ENCODE measurements at regions not wholly inside any gene's neighbourhood (a gene's known extent, or its start where the extent isn't known, plus 50 kb on each side); places are given as distances from the start of the nearest gene placed in this dataset.
"Not testable (repeated sequence)": the region's sequence is repeated elsewhere in the genome, so short reads cannot be mapped to it uniquely, and the experiment has no call there.

DNA sequence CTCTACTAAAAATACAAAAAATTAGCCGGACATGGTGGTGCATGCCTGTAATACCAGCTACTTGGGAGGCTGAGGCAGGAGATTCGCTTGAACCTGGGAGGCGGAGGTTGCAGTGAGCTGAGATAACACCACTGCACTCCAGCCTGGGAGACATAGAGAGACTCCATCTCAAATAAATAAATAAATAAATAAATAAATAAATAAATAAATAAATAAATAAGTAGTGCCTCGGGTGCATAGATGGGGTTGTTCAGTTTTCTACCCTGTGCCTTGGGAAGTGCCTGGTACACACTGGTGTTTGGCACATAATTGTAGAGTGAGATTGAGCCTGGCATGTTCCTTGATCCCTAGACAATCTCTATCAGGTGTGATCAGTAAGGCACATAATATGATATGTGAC is 111.2 kb upstream of the ESR1 start:
- TF ChIP-seq EP300, POLR2A (IDR thresholded peaks at IDR 0.05): not testable (repeated sequence)
- TF ChIP-seq, protein P1, sequence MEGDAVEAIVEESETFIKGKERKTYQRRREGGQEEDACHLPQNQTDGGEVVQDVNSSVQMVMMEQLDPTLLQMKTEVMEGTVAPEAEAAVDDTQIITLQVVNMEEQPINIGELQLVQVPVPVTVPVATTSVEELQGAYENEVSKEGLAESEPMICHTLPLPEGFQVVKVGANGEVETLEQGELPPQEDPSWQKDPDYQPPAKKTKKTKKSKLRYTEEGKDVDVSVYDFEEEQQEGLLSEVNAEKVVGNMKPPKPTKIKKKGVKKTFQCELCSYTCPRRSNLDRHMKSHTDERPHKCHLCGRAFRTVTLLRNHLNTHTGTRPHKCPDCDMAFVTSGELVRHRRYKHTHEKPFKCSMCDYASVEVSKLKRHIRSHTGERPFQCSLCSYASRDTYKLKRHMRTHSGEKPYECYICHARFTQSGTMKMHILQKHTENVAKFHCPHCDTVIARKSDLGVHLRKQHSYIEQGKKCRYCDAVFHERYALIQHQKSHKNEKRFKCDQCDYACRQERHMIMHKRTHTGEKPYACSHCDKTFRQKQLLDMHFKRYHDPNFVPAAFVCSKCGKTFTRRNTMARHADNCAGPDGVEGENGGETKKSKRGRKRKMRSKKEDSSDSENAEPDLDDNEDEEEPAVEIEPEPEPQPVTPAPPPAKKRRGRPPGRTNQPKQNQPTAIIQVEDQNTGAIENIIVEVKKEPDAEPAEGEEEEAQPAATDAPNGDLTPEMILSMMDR (IDR thresholded peaks at IDR 0.05), result not testable (repeated sequence)
